Loucy (cell line): ENCODE measurements at regions not wholly inside any gene's neighbourhood (a gene's known extent, or its start where the extent isn't known, plus 50 kb on each side); places are given as distances from the start of the nearest gene placed in this dataset.

Source experiments
- CTCF ChIP-seq: fragments of 200-600 bp; sonication (generic); conservative IDR thresholded peaks from 2 replicates; pipeline ENCODE4 v1.5.1; 2014; ENCODE audit warnings: mild to moderate bottlenecking, antibody characterized with exemption, low read length
- EZH2phosphoT487 ChIP-seq: fragments of 200-600 bp; IDR thresholded peaks from 2 replicates; pipeline ENCODE4 v1.6.1; 2018; ENCODE audit warnings: antibody characterized with exemption, mild to moderate bottlenecking, moderate library complexity, borderline replicate concordance

GRCh38 chr18:40326985-40327384 is 1628.0 kb upstream of the PIK3C3 start:
- no peak for TF ChIP-seq CTCF
- no peak for TF ChIP-seq EZH2phosphoT487
